Left renal pelvis (tissue), 4 donors: ENCODE measurements at regions not wholly inside any gene's neighbourhood (a gene's known extent, or its start where the extent isn't known, plus 50 kb on each side); places are given as distances from the start of the nearest gene placed in this dataset.

Experiments
- DNase-seq, 4 donors: peaks; one replicate each; pipeline ENCODE4 v3.0.0-alpha.2; 2013; ENCODE audit warnings: low read depth in 4 of 4, low spot score in 3 of 4

- DNase-seq = no peak
These were observed 51.7 kb upstream of the AFF2 start for GRCh38 chrX:148448686-148449085.
